GM06990 (cell line): ENCODE measurements at regions not wholly inside any gene's neighbourhood (a gene's known extent, or its start where the extent isn't known, plus 50 kb on each side); places are given as distances from the start of the nearest gene placed in this dataset.

Source experiments
- DNase-seq: peaks from one replicate; pipeline ENCODE4 v3.0.0-alpha.2; 2011; ENCODE audit not compliant: insufficient read length; ENCODE audit errors: extremely low read depth
- H3K27me3 ChIP-seq: replicated peaks from 2 replicates; pipeline ENCODE4 v1.6.0; 2011; ENCODE audit warnings: low read length; ENCODE audit not compliant: control insufficient read depth, insufficient read depth
- H3K36me3 ChIP-seq: 2 replicates; pipeline ENCODE4 v1.5.1; 2011; ENCODE audit warnings: low read length; ENCODE audit not compliant: control insufficient read depth, insufficient read depth
- H3K4me3 ChIP-seq: replicated peaks from 2 replicates; pipeline ENCODE4 v1.5.1; 2011; ENCODE audit warnings: low read depth, mild to moderate bottlenecking, control low read depth, low read length
- CTCF ChIP-seq: IDR thresholded peaks from 2 replicates; pipeline ENCODE4 v1.5.1; 2011; ENCODE audit warnings: low read length, control low read depth, mild to moderate bottlenecking, inconsistent platforms; ENCODE audit not compliant: insufficient read depth, poor library complexity, severe bottlenecking

GRCh38 chr16:63192980-63193379 is 1156.7 kb upstream of the CDH8 start:
- no peak for TF ChIP-seq CTCF
- Histone ChIP-seq H3K36me3 (no peaks in the 10 kb centered on the region), H3K4me3 (no peak overlapping the region), H3K27me3 (no peaks in the 10 kb centered on the region)
- no peak for DNase-seq

GRCh38 chr16:63188086-63188771 is 1152.0 kb upstream of the CDH8 start:
- H3K4me3 ChIP-seq, result no peak overlapping the region
- no peak for TF ChIP-seq CTCF
- H3K27me3 ChIP-seq, result no peaks in the 10 kb centered on the region
- DNase-seq, result no peak
- no peaks in the 10 kb centered on the region for H3K36me3 ChIP-seq

- DNase-seq, result no peak
- H3K4me3 ChIP-seq, result no peak overlapping the region
These were observed 1151.4 kb upstream of the CDH8 start for GRCh38 chr16:63187638-63188037.

GRCh38 chr16:63185235-63185780 is 1149.1 kb upstream of the CDH8 start:
- Histone ChIP-seq H3K4me3 (no peak overlapping the region), H3K27me3 (no peaks in the 10 kb centered on the region), H3K36me3 (no peaks in the 10 kb centered on the region)
- no peak for DNase-seq
- TF ChIP-seq CTCF, result no peak

More at GRCh38 chr16:63187638-63188037, 1151.4 kb upstream of the CDH8 start:
- Histone ChIP-seq H3K36me3 (no peaks in the 10 kb centered on the region), H3K27me3 (no peaks in the 10 kb centered on the region)
- TF ChIP-seq CTCF, result no peak

GRCh38 chr16:63183743-63184142 is 1147.5 kb upstream of the CDH8 start:
- H3K36me3 ChIP-seq, result no peaks in the 10 kb centered on the region

More at GRCh38 chr16:63183743-63184142, 1147.5 kb upstream of the CDH8 start:
- no peaks in the 10 kb centered on the region for H3K27me3 ChIP-seq
- TF ChIP-seq CTCF, result no peak
- DNase-seq, result no peak
- no peak overlapping the region for H3K4me3 ChIP-seq
